ENCODE measurements at regions not wholly inside any gene's neighbourhood (a gene's known extent, or its start where the extent isn't known, plus 50 kb on each side); places are given as distances from the start of the nearest gene placed in this dataset.

GRCh38 chr17:79513206-79513605 lies 97.6 kb downstream of the RBFOX3 start:
- TF ChIP-seq POLR2A (IDR thresholded peaks at IDR 0.05) (no peak), CTCF (IDR thresholded peaks at IDR 0.05) (no peak)
